Testis (tissue), 2 donors: ENCODE measurements at regions not wholly inside any gene's neighbourhood (a gene's known extent, or its start where the extent isn't known, plus 50 kb on each side); places are given as distances from the start of the nearest gene placed in this dataset.

Experiments
- CTCF ChIP-seq, 3 experiments: fragments of 450-650 bp in 2 of 3; fragments of 200-600 bp in 1 of 3; sonication (generic) in 1 of 3; IDR thresholded peaks; one replicate each; pipeline ENCODE4 v1.5.1; 2016 to 2019; ENCODE audit warnings: antibody characterized with exemption in 3 of 3, mild to moderate bottlenecking in 2 of 3, moderate library complexity in 1 of 3
- POLR2A ChIP-seq: fragments of 450-650 bp; IDR thresholded peaks from one replicate; pipeline ENCODE4 v1.6.1; 2017; ENCODE audit warnings: antibody characterized with exemption, mild to moderate bottlenecking, moderate library complexity

GRCh38 chr5:175288048-175288621, 155.8 kb downstream of the DRD1 start:
- TF ChIP-seq CTCF (IDR thresholded peaks at IDR 0.05) (no peak), POLR2A (no peak)
